ENCODE measurements at regions not wholly inside any gene's neighbourhood (a gene's known extent, or its start where the extent isn't known, plus 50 kb on each side); places are given as distances from the start of the nearest gene placed in this dataset.

GRCh38 chr7:25894002-25894901 is 257.7 kb upstream of the NFE2L3 start:
- no peaks in the 10 kb centered on the region for H3K9me3 Mint-ChIP-seq
- peaks cover 24% of the 10 kb centered on the region for H3K27me3 Mint-ChIP-seq
- peak overlapping the region; percentile 20 for H3K4me3 Mint-ChIP-seq
- no peak for TF ChIP-seq CTCF (conservative IDR thresholded peaks at IDR 0.05)
- no peak overlapping the region for H3K27ac Mint-ChIP-seq
- DNase-seq (ENCODE audit: extremely low spot score, unreplicated experiment) = no peak
- H3K36me3 Mint-ChIP-seq = no peaks in the 10 kb centered on the region
- H3K4me1 Mint-ChIP-seq (ENCODE audit: unreplicated experiment) = peaks cover 18% of the 10 kb centered on the region

GRCh38 chr7:25894902-25895791 is 256.9 kb upstream of the NFE2L3 start:
- TF ChIP-seq CTCF (conservative IDR thresholded peaks at IDR 0.05) = peak; percentile 88
- Mint-ChIP-seq H3K4me1 (ENCODE audit: unreplicated experiment) (peaks cover 23% of the 10 kb centered on the region), H3K9me3 (no peaks in the 10 kb centered on the region), H3K27ac (no peak overlapping the region), H3K4me3 (peak overlapping the region; percentile 79), H3K27me3 (peaks cover 16% of the 10 kb centered on the region), H3K36me3 (no peaks in the 10 kb centered on the region)
- DNase-seq (ENCODE audit: extremely low spot score, unreplicated experiment) = no peak

GRCh38 chr7:25895792-25896171 is 256.2 kb upstream of the NFE2L3 start:
- Mint-ChIP-seq H3K36me3 (no peaks in the 10 kb centered on the region), H3K27me3 (peaks cover 16% of the 10 kb centered on the region), H3K27ac (peak overlapping the region; percentile 12), H3K9me3 (no peaks in the 10 kb centered on the region), H3K4me1 (ENCODE audit: unreplicated experiment) (peaks cover 26% of the 10 kb centered on the region), H3K4me3 (peak overlapping the region; percentile 79)
- no peak for TF ChIP-seq CTCF (conservative IDR thresholded peaks at IDR 0.05)
- DNase-seq (ENCODE audit: extremely low spot score, unreplicated experiment) = no peak

GRCh38 chr7:25897261-25897782 is 254.7 kb upstream of the NFE2L3 start:
- Mint-ChIP-seq H3K4me3 (no peak overlapping the region), H3K27ac (no peak overlapping the region), H3K36me3 (no peaks in the 10 kb centered on the region), H3K4me1 (ENCODE audit: unreplicated experiment) (peaks cover 26% of the 10 kb centered on the region), H3K27me3 (peaks cover 10% of the 10 kb centered on the region), H3K9me3 (no peaks in the 10 kb centered on the region)
- no peak for TF ChIP-seq CTCF (conservative IDR thresholded peaks at IDR 0.05)
- no peak for DNase-seq (ENCODE audit: extremely low spot score, unreplicated experiment)

- DNase-seq (ENCODE audit: extremely low spot score, unreplicated experiment) = no peak
- no peak for TF ChIP-seq CTCF (conservative IDR thresholded peaks at IDR 0.05)
- no peak overlapping the region for H3K27ac Mint-ChIP-seq
- H3K9me3 Mint-ChIP-seq = no peaks in the 10 kb centered on the region
- H3K36me3 Mint-ChIP-seq = no peaks in the 10 kb centered on the region
- H3K4me1 Mint-ChIP-seq (ENCODE audit: unreplicated experiment) = peaks cover 11% of the 10 kb centered on the region
- peaks cover 5% of the 10 kb centered on the region for H3K27me3 Mint-ChIP-seq
- H3K4me3 Mint-ChIP-seq = no peak overlapping the region
These were observed 251.8 kb upstream of the NFE2L3 start for GRCh38 chr7:25900245-25900644.
